ENCODE measurements at regions not wholly inside any gene's neighbourhood (a gene's known extent, or its start where the extent isn't known, plus 50 kb on each side); places are given as distances from the start of the nearest gene placed in this dataset.

DNA sequence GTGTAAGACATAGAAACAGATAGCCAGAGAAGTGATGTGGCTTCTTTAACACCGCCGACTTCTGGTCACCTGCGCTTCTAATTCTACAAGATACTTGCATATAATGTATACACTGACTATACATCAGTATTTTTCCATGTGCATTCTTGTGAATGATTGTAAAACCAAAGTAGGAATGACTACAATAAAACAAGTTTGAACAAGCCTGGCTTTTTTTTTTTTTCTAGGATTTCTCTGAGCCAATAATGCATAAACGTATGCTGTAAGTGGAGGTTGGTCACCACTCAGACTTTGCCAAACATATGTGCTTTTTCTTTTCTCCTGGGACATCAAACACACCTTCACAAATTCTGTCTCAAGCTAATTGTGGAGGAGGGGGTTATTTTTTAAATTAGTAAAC lies 237.8 kb upstream of the KIRREL3 start:
- H3K27ac Mint-ChIP-seq = no peak overlapping the region
- TF ChIP-seq, protein P1, sequence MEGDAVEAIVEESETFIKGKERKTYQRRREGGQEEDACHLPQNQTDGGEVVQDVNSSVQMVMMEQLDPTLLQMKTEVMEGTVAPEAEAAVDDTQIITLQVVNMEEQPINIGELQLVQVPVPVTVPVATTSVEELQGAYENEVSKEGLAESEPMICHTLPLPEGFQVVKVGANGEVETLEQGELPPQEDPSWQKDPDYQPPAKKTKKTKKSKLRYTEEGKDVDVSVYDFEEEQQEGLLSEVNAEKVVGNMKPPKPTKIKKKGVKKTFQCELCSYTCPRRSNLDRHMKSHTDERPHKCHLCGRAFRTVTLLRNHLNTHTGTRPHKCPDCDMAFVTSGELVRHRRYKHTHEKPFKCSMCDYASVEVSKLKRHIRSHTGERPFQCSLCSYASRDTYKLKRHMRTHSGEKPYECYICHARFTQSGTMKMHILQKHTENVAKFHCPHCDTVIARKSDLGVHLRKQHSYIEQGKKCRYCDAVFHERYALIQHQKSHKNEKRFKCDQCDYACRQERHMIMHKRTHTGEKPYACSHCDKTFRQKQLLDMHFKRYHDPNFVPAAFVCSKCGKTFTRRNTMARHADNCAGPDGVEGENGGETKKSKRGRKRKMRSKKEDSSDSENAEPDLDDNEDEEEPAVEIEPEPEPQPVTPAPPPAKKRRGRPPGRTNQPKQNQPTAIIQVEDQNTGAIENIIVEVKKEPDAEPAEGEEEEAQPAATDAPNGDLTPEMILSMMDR (IDR thresholded peaks at IDR 0.05) = no peak
- TF ChIP-seq EZH2 (IDR thresholded peaks at IDR 0.05; ENCODE audit: borderline replicate concordance, insufficient read depth, low read depth, low read length, poor library complexity, severe bottlenecking) = no peak
- POLR2A ChIA-PET = no interaction called here

DNA sequence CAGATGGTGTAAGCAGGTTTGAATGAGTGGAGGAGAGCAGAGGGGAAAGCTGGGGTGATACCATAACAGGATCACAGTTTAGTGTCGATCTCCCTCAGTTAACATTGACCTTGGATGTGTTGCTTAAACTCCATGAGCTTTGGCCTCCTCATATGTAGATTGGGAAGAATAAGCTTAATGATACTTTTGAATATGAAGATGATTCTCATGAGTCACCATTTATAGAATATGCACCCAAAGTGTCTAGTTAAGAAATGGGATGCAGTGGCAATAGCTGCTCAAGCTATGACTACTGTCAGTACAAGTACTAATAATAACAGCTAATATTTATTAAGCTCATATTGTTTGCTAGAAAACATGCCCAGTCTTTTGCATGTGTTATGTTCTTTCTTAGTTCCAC lies 236.2 kb upstream of the KIRREL3 start:
- CTCF ChIA-PET = no interaction called here
- intact Hi-C loops (cut with micrococcal nuclease) = no loop called here

More for the DNA sequence above, 237.8 kb upstream of the KIRREL3 start:
- Mint-ChIP-seq H3K9me3 (ENCODE audit: insufficient read depth) (no peaks in the 10 kb centered on the region), H3K4me3 (no peak overlapping the region), H3K27me3 (no peaks in the 10 kb centered on the region), H3K4me1 (no peaks in the 10 kb centered on the region)
- Histone ChIP-seq H3K27me3 (replicated peaks in 1 of 4; ENCODE audit: control extremely low read depth in 1 of 4, control insufficient read depth in 3 of 4, insufficient read depth in 4 of 4, low read length in 3 of 4) (no peaks in the 10 kb centered on the region), H3K79me2 (ENCODE audit: control insufficient read depth, insufficient read depth, low read length) (no peaks in the 10 kb centered on the region), H2AFZ (ENCODE audit: insufficient read depth, low read depth, low read length, poor library complexity, severe bottlenecking) (no peak overlapping the region), H3K4me3 (ENCODE audit: control extremely low read depth in 1 of 5, extremely low read depth in 1 of 5, insufficient read depth in 1 of 5, low read depth in 2 of 5, low read length in 4 of 5) (no peak overlapping the region), H3K4me2 (replicated peaks; ENCODE audit: low read depth, low read length, poor library complexity, severe bottlenecking) (no peak overlapping the region), H3K4me1 (ENCODE audit: control insufficient read depth in 2 of 2, insufficient read depth in 2 of 2, low read length in 2 of 2) (no peaks in the 10 kb centered on the region), H3K9ac (ENCODE audit: low read length) (no peak overlapping the region), H3K27ac (ENCODE audit: low read length in 2 of 2) (no peak overlapping the region), H3K36me3 (replicated peaks in 1 of 2; ENCODE audit: control extremely low read depth in 1 of 2, control insufficient read depth in 1 of 2, extremely low read depth in 1 of 2, insufficient read depth in 2 of 2, low read length in 1 of 2) (no peaks in the 10 kb centered on the region), H4K20me1 (ENCODE audit: control insufficient read depth, insufficient read depth, low read length, poor library complexity, severe bottlenecking) (no peaks in the 10 kb centered on the region), H3K9me3 (ENCODE audit: control extremely low read depth in 1 of 3, control insufficient read depth in 2 of 3, insufficient read depth in 1 of 3, low read length in 2 of 3) (no peaks in the 10 kb centered on the region)
- DNase-seq = no peak
- WGBS (ENCODE audit: insufficient coverage) = no CpG with 5 or more reads among the region's 4 CpGs
- no peak for ATAC-seq (ENCODE audit: low read depth)
- intact Hi-C loops (cut with micrococcal nuclease) = no loop called here
- CTCF ChIA-PET = no interaction called here

More for the DNA sequence above, 236.2 kb upstream of the KIRREL3 start:
- Mint-ChIP-seq H3K27ac (no peak overlapping the region), H3K9me3 (ENCODE audit: insufficient read depth) (no peaks in the 10 kb centered on the region), H3K4me3 (no peak overlapping the region), H3K27me3 (no peaks in the 10 kb centered on the region), H3K4me1 (no peaks in the 10 kb centered on the region)
- Histone ChIP-seq H3K27ac (ENCODE audit: low read length in 2 of 2) (no peak overlapping the region), H3K4me3 (ENCODE audit: control extremely low read depth in 1 of 5, extremely low read depth in 1 of 5, insufficient read depth in 1 of 5, low read depth in 2 of 5, low read length in 4 of 5) (no peak overlapping the region), H3K79me2 (ENCODE audit: control insufficient read depth, insufficient read depth, low read length) (no peaks in the 10 kb centered on the region), H3K9me3 (ENCODE audit: control extremely low read depth in 1 of 3, control insufficient read depth in 2 of 3, insufficient read depth in 1 of 3, low read length in 2 of 3) (no peaks in the 10 kb centered on the region), H3K9ac (ENCODE audit: low read length) (no peak overlapping the region), H3K36me3 (replicated peaks in 1 of 2; ENCODE audit: control extremely low read depth in 1 of 2, control insufficient read depth in 1 of 2, extremely low read depth in 1 of 2, insufficient read depth in 2 of 2, low read length in 1 of 2) (no peaks in the 10 kb centered on the region), H4K20me1 (ENCODE audit: control insufficient read depth, insufficient read depth, low read length, poor library complexity, severe bottlenecking) (no peaks in the 10 kb centered on the region), H3K4me2 (replicated peaks; ENCODE audit: low read depth, low read length, poor library complexity, severe bottlenecking) (no peak overlapping the region), H2AFZ (ENCODE audit: insufficient read depth, low read depth, low read length, poor library complexity, severe bottlenecking) (no peak overlapping the region), H3K4me1 (ENCODE audit: control insufficient read depth in 2 of 2, insufficient read depth in 2 of 2, low read length in 2 of 2) (no peaks in the 10 kb centered on the region), H3K27me3 (replicated peaks in 1 of 4; ENCODE audit: control extremely low read depth in 1 of 4, control insufficient read depth in 3 of 4, insufficient read depth in 4 of 4, low read length in 3 of 4) (no peaks in the 10 kb centered on the region)
- TF ChIP-seq, protein P1 (IDR thresholded peaks at IDR 0.05) = no peak
- TF ChIP-seq EZH2 (IDR thresholded peaks at IDR 0.05; ENCODE audit: borderline replicate concordance, insufficient read depth, low read depth, low read length, poor library complexity, severe bottlenecking) = no peak
- no CpG with 5 or more reads among the region's 1 CpG for WGBS (ENCODE audit: insufficient coverage)
- DNase-seq = no peak
- POLR2A ChIA-PET = no interaction called here
- no peak for ATAC-seq (ENCODE audit: low read depth)

Data from B cell (primary cell).